ENCODE measurements at regions not wholly inside any gene's neighbourhood (a gene's known extent, or its start where the extent isn't known, plus 50 kb on each side); places are given as distances from the start of the nearest gene placed in this dataset.

DNA sequence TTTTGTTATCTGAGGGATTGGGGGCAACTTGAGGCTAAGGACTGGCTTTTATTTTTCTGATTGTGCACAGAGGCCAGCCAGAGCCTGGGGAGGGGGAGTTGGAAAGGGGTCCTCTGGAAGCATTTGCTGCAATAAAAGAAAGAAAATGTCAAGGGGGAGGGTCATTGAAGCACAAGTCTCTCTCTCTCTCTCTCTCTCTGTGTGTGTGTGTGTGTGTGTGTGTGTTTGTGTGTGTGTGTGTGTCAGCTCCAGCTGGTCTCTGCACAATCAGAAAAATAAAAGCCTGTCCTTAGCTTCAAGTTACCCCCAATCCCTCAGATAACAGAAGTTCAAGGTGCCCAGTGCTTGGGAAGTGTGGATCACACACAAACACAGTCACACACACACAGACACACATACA, 52.1 kb upstream of the CCDC174 start:
- TF ChIP-seq, protein P1, sequence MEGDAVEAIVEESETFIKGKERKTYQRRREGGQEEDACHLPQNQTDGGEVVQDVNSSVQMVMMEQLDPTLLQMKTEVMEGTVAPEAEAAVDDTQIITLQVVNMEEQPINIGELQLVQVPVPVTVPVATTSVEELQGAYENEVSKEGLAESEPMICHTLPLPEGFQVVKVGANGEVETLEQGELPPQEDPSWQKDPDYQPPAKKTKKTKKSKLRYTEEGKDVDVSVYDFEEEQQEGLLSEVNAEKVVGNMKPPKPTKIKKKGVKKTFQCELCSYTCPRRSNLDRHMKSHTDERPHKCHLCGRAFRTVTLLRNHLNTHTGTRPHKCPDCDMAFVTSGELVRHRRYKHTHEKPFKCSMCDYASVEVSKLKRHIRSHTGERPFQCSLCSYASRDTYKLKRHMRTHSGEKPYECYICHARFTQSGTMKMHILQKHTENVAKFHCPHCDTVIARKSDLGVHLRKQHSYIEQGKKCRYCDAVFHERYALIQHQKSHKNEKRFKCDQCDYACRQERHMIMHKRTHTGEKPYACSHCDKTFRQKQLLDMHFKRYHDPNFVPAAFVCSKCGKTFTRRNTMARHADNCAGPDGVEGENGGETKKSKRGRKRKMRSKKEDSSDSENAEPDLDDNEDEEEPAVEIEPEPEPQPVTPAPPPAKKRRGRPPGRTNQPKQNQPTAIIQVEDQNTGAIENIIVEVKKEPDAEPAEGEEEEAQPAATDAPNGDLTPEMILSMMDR (IDR thresholded peaks at IDR 0.05; ENCODE audit: insufficient read depth, low read depth, low read length), result no peak
- DNase-seq (ENCODE audit: low read depth), result no peak
- H3K4me3 ChIP-seq (ENCODE audit: low read depth, low read length), result no peak overlapping the region

DNA sequence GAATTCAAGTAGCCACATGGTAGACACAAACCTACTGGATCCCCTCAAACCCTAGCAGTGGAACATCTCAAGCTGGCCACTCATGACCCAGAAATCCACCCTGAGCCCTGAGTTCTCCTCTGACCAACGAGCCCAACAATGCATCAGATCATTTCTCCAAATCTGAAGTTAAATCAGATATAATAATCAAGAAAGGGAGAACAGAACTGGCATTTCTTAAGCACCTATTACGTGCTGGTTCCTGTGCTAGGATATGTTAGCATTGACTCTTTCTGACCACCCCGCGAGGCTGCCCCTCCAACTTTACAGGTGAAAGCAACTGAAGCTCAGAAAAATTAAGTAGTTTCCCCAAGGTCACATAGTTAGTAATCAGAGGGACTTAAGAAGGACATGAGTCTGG, 51.5 kb upstream of the CCDC174 start:
- no peak for DNase-seq (ENCODE audit: low read depth)
- no peak overlapping the region for H3K4me3 ChIP-seq (ENCODE audit: low read depth, low read length)
- TF ChIP-seq, protein P1 (IDR thresholded peaks at IDR 0.05; ENCODE audit: insufficient read depth, low read depth, low read length), result no peak

DNA sequence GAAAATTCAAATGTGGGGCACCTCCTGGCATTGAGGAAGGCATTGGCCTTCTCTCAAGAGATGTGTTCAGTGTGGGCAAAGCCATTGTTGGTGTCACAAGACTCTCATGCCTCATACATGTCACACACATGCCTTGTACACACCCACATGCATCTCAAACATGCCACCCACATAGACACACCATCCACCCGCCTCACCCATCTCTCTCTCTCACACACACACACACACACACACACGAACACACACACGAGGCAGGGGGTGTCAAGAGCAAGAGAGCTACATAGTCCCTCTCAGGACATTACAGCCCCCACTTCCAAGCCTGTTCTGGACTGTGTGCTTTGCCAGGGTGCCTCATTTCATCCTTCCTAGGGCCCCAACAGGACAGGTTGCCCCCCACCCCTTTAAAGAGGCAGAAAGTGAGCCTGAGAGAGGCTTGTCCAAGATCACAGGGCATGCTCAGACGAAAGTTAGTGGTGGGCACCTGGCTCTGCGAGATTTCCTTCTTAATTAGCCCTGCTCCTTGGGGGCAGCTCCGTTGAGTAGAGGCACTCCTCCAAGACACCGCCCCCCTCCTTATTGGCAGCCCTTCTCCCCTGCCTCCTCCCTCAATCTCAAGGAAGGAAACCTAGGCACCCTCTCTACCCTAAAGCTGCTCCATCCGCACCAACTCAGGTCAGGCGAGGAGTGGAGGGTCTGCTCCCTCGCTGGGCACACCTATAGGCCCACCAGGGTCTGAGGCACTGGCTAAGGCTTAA, 50.5 kb upstream of the CCDC174 start:
- DNase-seq (ENCODE audit: low read depth), result no peak
- TF ChIP-seq, protein P1 (IDR thresholded peaks at IDR 0.05; ENCODE audit: insufficient read depth, low read depth, low read length), result no peak
- H3K4me3 ChIP-seq (ENCODE audit: low read depth, low read length), result no peak overlapping the region

DNA sequence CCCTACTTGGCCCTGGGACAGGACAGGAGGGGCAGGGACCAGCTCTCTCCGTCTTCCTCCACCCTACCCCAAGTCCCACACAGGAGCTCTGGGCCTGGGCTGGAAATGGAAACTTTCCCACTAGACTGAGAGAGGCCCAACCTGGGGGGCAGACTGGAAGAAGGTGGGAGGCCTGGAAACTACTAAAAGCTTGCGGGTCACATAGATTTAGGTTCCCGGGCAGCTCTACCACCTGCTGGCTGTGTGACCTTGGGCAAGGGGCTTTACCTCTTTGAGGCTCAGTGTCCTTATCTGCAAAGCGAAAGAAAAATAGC, 49.9 kb upstream of the CCDC174 start:
- no peak for DNase-seq (ENCODE audit: low read depth)
- H3K4me3 ChIP-seq (ENCODE audit: low read depth, low read length), result no peak overlapping the region
- TF ChIP-seq, protein P1 (IDR thresholded peaks at IDR 0.05; ENCODE audit: insufficient read depth, low read depth, low read length), result no peak
